PC-9 (cell line): ENCODE measurements at regions not wholly inside any gene's neighbourhood (a gene's known extent, or its start where the extent isn't known, plus 50 kb on each side); places are given as distances from the start of the nearest gene placed in this dataset.

ENCODE experiments used
- BruUV-seq: library from RNA; stranded (reverse); fragments of 400-500 nt; replicated peaks from 2 replicates; lab custom pipeline; 2021; lab: Mats Ljungman, UMichigan
- CTCF ChIA-PET: fragments of 300-600 bp; sonication (Branson Sonifier 250); formaldehyde crosslinking; loops from one replicate; lab custom pipeline; 2022; ENCODE audit warnings: antibody characterized with exemption; lab: Charles Lee
- POLR2A ChIA-PET: fragments of 300-600 bp; sonication (Branson Sonifier 250); formaldehyde crosslinking; loops from one replicate; lab custom pipeline; 2022; ENCODE audit warnings: antibody characterized with exemption; ENCODE audit not compliant: unreplicated experiment; lab: Charles Lee
- DNase-seq, 2 experiments: peaks; one replicate each; pipeline versions ENCODE4 v3.0.0 to v3.0.0-alpha.2; 2015 to 2022; ENCODE audit warnings: mixed read lengths in 1 of 2
- H2AFZ ChIP-seq: fragments of 200-600 bp; sonication (generic); 2 replicates; pipeline ENCODE4 v1.8.1; 2017; ENCODE audit warnings: antibody characterized with exemption
- H3F3A ChIP-seq: fragments of 200-600 bp; sonication (generic); 2 replicates; pipeline ENCODE4 v1.8.1; 2017; ENCODE audit warnings: antibody characterized with exemption, mild to moderate bottlenecking, low read depth; ENCODE audit not compliant: insufficient read depth
- H3K27ac ChIP-seq: fragments of 200-600 bp; sonication (generic); 2 replicates; pipeline ENCODE4 v1.6.1; 2016; ENCODE audit warnings: mixed run types
- H3K27me3 ChIP-seq: fragments of 200-600 bp; sonication (generic); 2 replicates; pipeline ENCODE4 v1.6.1; 2016; ENCODE audit warnings: low read depth, mixed run types; ENCODE audit not compliant: insufficient read depth
- H3K36me3 ChIP-seq: fragments of 200-600 bp; sonication (generic); 2 replicates; pipeline ENCODE4 v1.6.1; 2016; ENCODE audit warnings: low read depth, mixed run types
- H3K4me1 ChIP-seq: fragments of 200-600 bp; sonication (generic); replicated peaks from 2 replicates; pipeline ENCODE4 v1.6.1; 2016; ENCODE audit warnings: mixed run types; ENCODE audit not compliant: insufficient read depth
- H3K4me2 ChIP-seq: fragments of 200-600 bp; sonication (generic); 2 replicates; pipeline ENCODE4 v1.6.1; 2017; ENCODE audit warnings: mixed run types
- H3K4me3 ChIP-seq: fragments of 200-600 bp; sonication (generic); 2 replicates; pipeline ENCODE4 v1.6.1; 2016; ENCODE audit warnings: mixed run types
- H3K79me2 ChIP-seq: fragments of 200-600 bp; sonication (generic); 2 replicates; pipeline ENCODE4 v1.6.1; 2017; ENCODE audit warnings: low read depth, mixed run types
- H3K9me2 ChIP-seq: fragments of 200-600 bp; sonication (generic); 2 replicates; pipeline ENCODE4 v1.8.1; 2017; ENCODE audit warnings: mild to moderate bottlenecking; ENCODE audit not compliant: insufficient read depth
- H3K9me3 ChIP-seq: fragments of 200-600 bp; sonication (generic); 2 replicates; pipeline ENCODE4 v1.8.1; 2016; ENCODE audit warnings: low read depth; ENCODE audit not compliant: insufficient read depth
- H4K20me1 ChIP-seq: fragments of 200-600 bp; sonication (generic); 2 replicates; pipeline ENCODE4 v1.8.1; 2017; ENCODE audit not compliant: insufficient read depth
- CTCF ChIP-seq: fragments of 200-600 bp; sonication (generic); conservative IDR thresholded peaks from 2 replicates; pipeline ENCODE4 v1.6.1; 2017; ENCODE audit warnings: mixed run types, antibody characterized with exemption, mild to moderate bottlenecking, moderate library complexity
- EZH2 ChIP-seq: fragments of 200-600 bp; sonication (generic); IDR thresholded peaks from 2 replicates; pipeline ENCODE4 v1.8.0; 2017; ENCODE audit warnings: antibody characterized with exemption, low read depth
- intact Hi-C: fragments of 100-400 bp; cut with micrococcal nuclease; formaldehyde crosslinking; loops from one replicate; pipeline ENCODE4 v1.10.0; 2022; ENCODE audit not compliant: unreplicated experiment

GRCh38 chr12:58272461-58272860 is 331.1 kb downstream of the ATP23 start:
- no peak overlapping the region for H2AFZ ChIP-seq
- no peaks in the 10 kb centered on the region for H3F3A ChIP-seq
- no peaks in the 10 kb centered on the region for H3K9me2 ChIP-seq
- intact Hi-C loops = no loop called here
- no peak for TF ChIP-seq EZH2
- no peak for TF ChIP-seq CTCF
- no peaks in the 10 kb centered on the region for H3K27me3 ChIP-seq
- no peaks in the 10 kb centered on the region for H3K79me2 ChIP-seq
- no peaks in the 10 kb centered on the region for H3K36me3 ChIP-seq
- POLR2A ChIA-PET = no interaction called here
- no peak overlapping the region for H3K27ac ChIP-seq
- peaks cover 2% of the 10 kb centered on the region; the same call in 1 of the 2 replicates for H3K9me3 ChIP-seq
- no peak for DNase-seq
- no peaks in the 10 kb centered on the region for H3K4me1 ChIP-seq
- H4K20me1 ChIP-seq = no peaks in the 10 kb centered on the region
- H3K4me2 ChIP-seq = no peak overlapping the region
- H3K4me3 ChIP-seq = no peak overlapping the region
- CTCF ChIA-PET = no interaction called here
- no TSS peak for BruUV-seq

GRCh38 chr12:58277231-58277630 is 335.9 kb downstream of the ATP23 start:
- intact Hi-C loops = no loop called here
- no TSS peak for BruUV-seq
- no peaks in the 10 kb centered on the region for H3F3A ChIP-seq
- peaks cover 13% of the 10 kb centered on the region; the same call in 1 of the 2 replicates for H3K9me3 ChIP-seq
- H3K4me1 ChIP-seq = no peaks in the 10 kb centered on the region
- no peaks in the 10 kb centered on the region for H3K36me3 ChIP-seq
- no peak overlapping the region for H2AFZ ChIP-seq
- no peaks in the 10 kb centered on the region for H3K9me2 ChIP-seq
- H3K4me2 ChIP-seq = no peak overlapping the region
- no peak for DNase-seq
- no peaks in the 10 kb centered on the region for H4K20me1 ChIP-seq
- no peak overlapping the region for H3K4me3 ChIP-seq
- no peaks in the 10 kb centered on the region for H3K27me3 ChIP-seq
- no peaks in the 10 kb centered on the region for H3K79me2 ChIP-seq
- CTCF ChIA-PET = no interaction called here
- no peak overlapping the region for H3K27ac ChIP-seq
- POLR2A ChIA-PET = no interaction called here
- TF ChIP-seq EZH2 = no peak

GRCh38 chr12:58283553-58283952 is 342.2 kb downstream of the ATP23 start:
- intact Hi-C loops = no loop called here
- no peaks in the 10 kb centered on the region for H3F3A ChIP-seq

More at GRCh38 chr12:58283553-58283952, 342.2 kb downstream of the ATP23 start:
- H3K4me2 ChIP-seq = no peak overlapping the region
- no peaks in the 10 kb centered on the region for H3K27me3 ChIP-seq
- H3K4me1 ChIP-seq = no peaks in the 10 kb centered on the region
- TF ChIP-seq EZH2 (no peak), CTCF (no peak)
- H3K27ac ChIP-seq = no peak overlapping the region
- H2AFZ ChIP-seq = peak overlapping the region; percentile 39; the same call in 1 of the 2 replicates
- no peaks in the 10 kb centered on the region for H3K36me3 ChIP-seq
- H3K9me2 ChIP-seq = no peaks in the 10 kb centered on the region
- no peaks in the 10 kb centered on the region for H4K20me1 ChIP-seq
- H3K9me3 ChIP-seq = peaks cover 3% of the 10 kb centered on the region; the same call in 1 of the 2 replicates
- POLR2A ChIA-PET = no interaction called here
- CTCF ChIA-PET = no interaction called here
- DNase-seq = no peak
- no peaks in the 10 kb centered on the region for H3K79me2 ChIP-seq
- BruUV-seq = no TSS peak
- no peak overlapping the region for H3K4me3 ChIP-seq
